Bronchial epithelial cell (primary cell): ENCODE measurements at regions not wholly inside any gene's neighbourhood (a gene's known extent, or its start where the extent isn't known, plus 50 kb on each side); places are given as distances from the start of the nearest gene placed in this dataset.
A peak's percentile ranks its signal among the peaks of the same experiment; 100 is the strongest.

Source experiments
- DNase-seq: peaks from one replicate; pipeline ENCODE4 v3.0.0-alpha.2; 2010; ENCODE audit warnings: low read depth
- FAIRE-seq: peaks from 2 replicates; lab custom pipeline; 2011; peaks lifted over from hg19 to GRCh38; lab: Jason Lieb, UNC
- H3K27me3 ChIP-seq: 2 replicates; pipeline ENCODE4 v1.5.1; 2011; ENCODE audit warnings: low read length; ENCODE audit not compliant: control insufficient read depth, insufficient read depth
- H3K36me3 ChIP-seq: 2 replicates; pipeline ENCODE4 v1.5.1; 2011; ENCODE audit warnings: low read length; ENCODE audit not compliant: control insufficient read depth, insufficient read depth
- H3K4me3 ChIP-seq: 2 replicates; pipeline ENCODE4 v1.5.1; 2011; ENCODE audit warnings: mild to moderate bottlenecking, low read depth, low read length, control low read depth
- CTCF ChIP-seq: IDR thresholded peaks from 2 replicates; pipeline ENCODE4 v1.5.1; 2011; ENCODE audit warnings: mild to moderate bottlenecking, moderate library complexity, low read length, control low read depth, inconsistent platforms; ENCODE audit not compliant: insufficient read depth, severe bottlenecking

GRCh38 chr14:85953265-85953664, 423.3 kb downstream of the FLRT2 start:
- Histone ChIP-seq H3K27me3 (no peaks in the 10 kb centered on the region), H3K36me3 (no peaks in the 10 kb centered on the region), H3K4me3 (no peak overlapping the region)
- DNase-seq, result no peak
- no peak for TF ChIP-seq CTCF
- no peak for FAIRE-seq

- FAIRE-seq, result no peak
- H3K36me3 ChIP-seq, result no peaks in the 10 kb centered on the region
- H3K4me3 ChIP-seq, result no peak overlapping the region
- no peaks in the 10 kb centered on the region for H3K27me3 ChIP-seq
- DNase-seq, result no peak
- no peak for TF ChIP-seq CTCF
These were observed 418.2 kb downstream of the FLRT2 start for GRCh38 chr14:85948153-85948552.

GRCh38 chr14:85947461-85948139, 417.7 kb downstream of the FLRT2 start:
- DNase-seq, result no peak
- TF ChIP-seq CTCF, result no peak
- no peak for FAIRE-seq
- Histone ChIP-seq H3K36me3 (no peaks in the 10 kb centered on the region), H3K4me3 (no peak overlapping the region), H3K27me3 (no peaks in the 10 kb centered on the region)

- TF ChIP-seq CTCF, result no peak
- H3K36me3 ChIP-seq, result no peaks in the 10 kb centered on the region
- DNase-seq (no peak), FAIRE-seq (no peak)
- no peak overlapping the region for H3K4me3 ChIP-seq
- no peaks in the 10 kb centered on the region for H3K27me3 ChIP-seq
These were observed 413.2 kb downstream of the FLRT2 start for GRCh38 chr14:85943192-85943591.

GRCh38 chr14:85934886-85935254, 404.9 kb downstream of the FLRT2 start:
- peak; percentile 29 for DNase-seq
- Histone ChIP-seq H3K27me3 (no peaks in the 10 kb centered on the region), H3K36me3 (no peaks in the 10 kb centered on the region), H3K4me3 (no peak overlapping the region)
- FAIRE-seq, result no peak
- TF ChIP-seq CTCF, result no peak
